ENCODE measurements at regions not wholly inside any gene's neighbourhood (a gene's known extent, or its start where the extent isn't known, plus 50 kb on each side); places are given as distances from the start of the nearest gene placed in this dataset.

DNA sequence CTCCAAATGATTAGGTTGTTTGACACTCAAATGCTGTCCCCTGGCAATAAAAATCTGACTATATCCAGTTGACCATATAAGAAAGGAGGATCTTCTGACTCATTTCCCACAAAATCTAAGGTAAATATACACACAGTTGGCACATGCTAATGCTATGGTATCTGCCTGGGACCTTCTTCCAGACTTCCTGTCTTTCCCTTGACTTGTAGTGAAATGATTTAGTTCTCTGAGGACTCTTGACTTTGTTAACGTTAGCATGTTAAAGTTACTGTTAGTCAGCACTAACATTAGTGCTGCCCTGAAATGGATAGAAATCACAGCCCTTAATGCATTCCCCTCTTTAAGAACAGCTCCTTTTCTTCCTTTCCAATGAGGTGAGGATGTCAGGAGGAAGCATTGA, 124.3 kb upstream of the LSAMP start:
- H3K36me3 Mint-ChIP-seq (ENCODE audit: insufficient read depth in 1 of 3, low read depth in 3 of 3): peaks cover 0 to 7% (median 3%) of the 10 kb centered on the region in 3 experiments; a peak in 2 of 7 replicates
- H3K18ac ChIP-seq (ENCODE audit: insufficient read length, low read depth, low read length): no peak overlapping the region
- no peak overlapping the region for H3K14ac ChIP-seq (ENCODE audit: insufficient read depth, low read length)
- WGBS (ENCODE audit: extremely low coverage, insufficient read length, low lambda C conversion rate): no CpG with 5 or more reads among the region's 1 CpG
- H3K4ac ChIP-seq (ENCODE audit: low read depth, low read length): no peak overlapping the region
- no peaks in the 10 kb centered on the region; the same call in 1 of the 2 replicates for H3K27me3 Mint-ChIP-seq (ENCODE audit: low read depth)
- no peak overlapping the region for H3K56ac ChIP-seq (ENCODE audit: insufficient read length, low read depth, low read length)
- no peaks in the 10 kb centered on the region for H3K79me1 ChIP-seq (ENCODE audit: insufficient read depth, low read depth, low read length, poor library complexity, severe bottlenecking)
- no peak overlapping the region for H2BK15ac ChIP-seq (ENCODE audit: low read depth, low read length)
- H4K91ac ChIP-seq (ENCODE audit: insufficient read length, low read depth, low read length): no peak overlapping the region
- no peak overlapping the region for H2AK5ac ChIP-seq (ENCODE audit: insufficient read length, low read length)
- H2BK120ac ChIP-seq (ENCODE audit: low read depth, low read length, poor library complexity, severe bottlenecking): no peak overlapping the region
- H3K4me3 Mint-ChIP-seq: no peak overlapping the region
- H3K9ac ChIP-seq (ENCODE audit: extremely low read depth, insufficient read length, low read length): no peak overlapping the region
- no peak overlapping the region for H3K4me2 ChIP-seq (ENCODE audit: insufficient read depth, insufficient read length, low read length)
- H4K20me1 ChIP-seq (ENCODE audit: control insufficient read depth, insufficient read depth, insufficient read length): no peaks in the 10 kb centered on the region
- no peak overlapping the region for H2BK20ac ChIP-seq (ENCODE audit: low read depth, low read length, poor library complexity, severe bottlenecking)
- H3K27ac Mint-ChIP-seq: no peak overlapping the region
- DNase-seq: no peak
- no peak for TF ChIP-seq CTCF (conservative IDR thresholded peaks at IDR 0.05)
- no peaks in the 10 kb centered on the region for H3K9me3 ChIP-seq (ENCODE audit: control insufficient read depth, low read depth, low read length)
- H3K4me1 ChIP-seq (ENCODE audit: insufficient read depth, low read length): no peaks in the 10 kb centered on the region; the same call in 1 of the 2 replicates
- H3K27ac ChIP-seq (ENCODE audit: insufficient read length, low read depth, low read length): no peak overlapping the region
- no peaks in the 10 kb centered on the region for H3K27me3 ChIP-seq (ENCODE audit: insufficient read depth, low read length)
- no peak overlapping the region for H2AFZ ChIP-seq (ENCODE audit: low read length)
- H3K9me3 Mint-ChIP-seq: peaks cover 0 to 6% of the 10 kb centered on the region in 2 experiments; a peak in 2 of 5 replicates
- no peak overlapping the region for H4K5ac ChIP-seq (ENCODE audit: insufficient read length, low read depth, low read length)
- H2BK12ac ChIP-seq (ENCODE audit: insufficient read length, low read depth, low read length): no peak overlapping the region
- H2BK5ac ChIP-seq (ENCODE audit: insufficient read length, low read length): no peak overlapping the region
- no peak overlapping the region for H3T11ph ChIP-seq (ENCODE audit: low read length)
- no peak overlapping the region for H3K23ac ChIP-seq (ENCODE audit: insufficient read length, low read depth, low read length)
- H3K23me2 ChIP-seq (ENCODE audit: insufficient read length, low read depth, low read length, poor library complexity, severe bottlenecking): no peaks in the 10 kb centered on the region
- no peak overlapping the region for H4K8ac ChIP-seq (replicated peaks; ENCODE audit: insufficient read length, low read depth, low read length)
- peaks cover 10% of the 10 kb centered on the region in 2 experiments for H3K4me1 Mint-ChIP-seq
- no peaks in the 10 kb centered on the region for H3K79me2 ChIP-seq (ENCODE audit: insufficient read depth, low read length)
